GM18502 (cell line): ENCODE measurements at regions not wholly inside any gene's neighbourhood (a gene's known extent, or its start where the extent isn't known, plus 50 kb on each side); places are given as distances from the start of the nearest gene placed in this dataset.
"Not testable (repeated sequence)": the region's sequence is repeated elsewhere in the genome, so short reads cannot be mapped to it uniquely, and the experiment has no call there.

Experiments
- ATAC-seq: cut with Tn5 transposase; IDR thresholded peaks from one replicate; pipeline ENCODE4 v1.9.1; 2021; ENCODE audit warnings: mild to moderate bottlenecking; ENCODE audit not compliant: unreplicated experiment, poor library complexity

GRCh38 chr12:107144441-107144840 lies 51.1 kb upstream of the CRY1 start:
- ATAC-seq, result no peak

DNA sequence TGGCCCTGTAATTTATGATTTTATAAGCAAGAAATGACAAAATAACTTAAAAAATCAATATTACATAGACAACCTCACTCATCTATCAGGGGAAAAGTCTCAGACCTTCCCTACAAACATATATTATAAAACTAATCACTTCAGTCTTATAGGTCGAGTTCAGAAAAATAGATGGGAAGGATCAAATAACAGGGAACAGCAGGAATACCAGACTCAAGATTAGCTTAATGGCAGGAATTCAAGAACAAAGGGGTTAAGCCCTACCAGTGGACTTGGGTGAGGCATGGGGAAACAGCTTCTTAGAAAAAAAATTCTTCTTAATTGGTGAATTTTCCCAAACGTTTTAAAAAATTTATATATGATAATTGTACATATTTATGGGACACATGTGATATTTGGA lies 51.6 kb upstream of the CRY1 start:
- ATAC-seq, result no peak

GRCh38 chr12:107145397-107145796 lies 52.0 kb upstream of the CRY1 start:
- no peak for ATAC-seq

DNA sequence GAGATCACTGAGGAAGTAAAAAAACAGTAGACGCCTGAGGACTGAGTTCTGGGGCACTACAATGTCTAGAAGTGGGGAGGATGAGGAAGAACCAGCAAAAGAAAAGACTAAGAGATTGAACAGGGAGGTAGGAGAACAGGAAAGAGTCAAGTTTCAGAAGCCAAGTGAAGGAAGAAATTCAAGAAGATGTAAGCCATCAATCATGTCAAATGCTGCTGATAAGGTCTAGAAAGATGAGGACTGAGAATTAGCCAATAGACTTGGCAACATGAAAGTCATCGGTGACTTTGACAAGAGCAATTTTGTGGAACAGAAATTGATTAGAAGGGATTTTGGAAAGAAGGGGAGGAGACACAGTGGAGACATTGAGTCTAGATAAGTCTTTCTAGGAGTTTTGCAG lies 54.8 kb upstream of the CRY1 start:
- no peak for ATAC-seq

DNA sequence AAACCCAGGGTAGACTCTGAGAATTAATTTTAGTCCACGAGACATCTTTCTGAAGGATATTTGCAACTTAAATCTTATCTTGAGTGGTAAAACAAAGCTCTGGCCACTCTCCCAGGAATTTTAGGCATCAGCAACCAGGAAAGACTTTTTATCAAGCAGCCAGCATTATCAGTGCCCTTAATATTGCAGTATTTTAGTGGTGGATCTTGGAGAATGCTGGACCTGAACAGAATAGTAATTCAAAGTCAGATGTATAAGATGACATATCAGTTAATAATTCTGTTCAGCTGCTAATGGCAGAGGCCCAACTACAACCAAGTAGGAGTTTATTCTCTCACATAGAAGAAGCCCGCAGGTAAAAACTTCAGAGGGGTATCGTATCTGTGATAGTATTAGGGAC lies 59.0 kb upstream of the CRY1 start:
- no peak for ATAC-seq

- no peak for ATAC-seq
Measured at GRCh38 chr12:107159384-107159900, 66.1 kb upstream of the CRY1 start.

- ATAC-seq, result no peak
Measured at GRCh38 chr12:107163413-107163812, 70.1 kb upstream of the CRY1 start.

GRCh38 chr12:107164392-107164791 lies 71.0 kb upstream of the CRY1 start:
- no peak for ATAC-seq

DNA sequence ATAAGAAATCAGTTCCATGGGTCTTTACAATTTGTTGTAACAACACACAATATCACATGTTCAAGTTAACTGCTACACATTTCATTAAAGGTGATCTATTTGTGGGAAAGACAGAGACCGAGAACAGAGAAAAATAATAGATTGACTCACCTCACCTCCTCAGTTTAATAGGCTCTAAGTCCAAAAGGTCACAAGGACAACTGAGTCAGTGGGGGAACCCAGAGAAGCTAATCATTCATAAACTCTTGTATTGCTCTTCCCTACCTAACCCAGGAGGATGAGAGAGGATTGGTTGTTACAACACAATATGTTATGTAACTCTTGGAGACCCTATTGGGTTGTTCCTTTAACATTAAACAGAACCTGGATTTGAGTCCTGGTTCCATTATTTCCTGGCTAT lies 72.2 kb upstream of the CRY1 start:
- no peak for ATAC-seq

GRCh38 chr12:107167756-107168155 lies 74.4 kb upstream of the CRY1 start:
- no peak for ATAC-seq

DNA sequence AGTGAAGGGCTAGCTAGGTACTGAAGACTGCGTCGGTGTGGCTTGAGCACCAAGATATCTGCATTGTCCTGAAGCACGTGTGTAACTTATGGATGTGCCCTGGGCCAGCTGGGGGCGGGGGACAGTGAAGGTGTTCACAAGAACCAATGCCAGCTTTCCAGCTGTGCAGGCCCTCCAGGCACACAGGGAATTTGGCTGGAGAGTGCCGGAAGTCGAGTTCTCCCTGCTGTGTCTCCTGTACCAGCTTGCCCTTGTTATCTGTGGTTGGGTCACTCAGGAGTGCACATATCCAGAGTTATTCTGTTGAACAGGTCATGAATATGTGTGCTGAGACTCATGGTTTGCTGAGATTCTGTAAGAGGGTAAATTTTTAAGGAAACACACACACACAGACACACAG lies 75.9 kb upstream of the CRY1 start:
- no peak for ATAC-seq

- no peak for ATAC-seq
Measured at GRCh38 chr12:107178776-107179175, 85.4 kb upstream of the CRY1 start.

GRCh38 chr12:107179871-107180270 lies 86.5 kb upstream of the CRY1 start:
- ATAC-seq, result no peak

DNA sequence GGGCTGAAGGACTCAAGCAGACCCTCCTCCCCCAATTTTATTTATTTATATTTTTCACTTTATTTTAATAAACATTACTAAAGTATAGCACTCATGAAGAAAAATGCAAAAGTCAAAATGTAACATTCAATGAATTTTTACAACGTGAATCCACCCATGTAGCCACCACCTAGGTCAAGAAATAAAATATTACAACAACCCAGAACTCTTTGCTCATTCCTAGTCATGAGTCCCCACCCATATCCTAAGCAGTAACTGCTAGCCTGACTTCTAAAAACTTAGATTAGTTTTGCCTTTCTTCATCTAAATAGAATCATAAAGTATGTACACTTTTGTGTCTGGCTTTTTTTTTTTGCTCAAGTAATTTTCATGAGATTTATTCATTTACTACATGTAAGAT lies 86.9 kb upstream of the CRY1 start:
- no peak for ATAC-seq

DNA sequence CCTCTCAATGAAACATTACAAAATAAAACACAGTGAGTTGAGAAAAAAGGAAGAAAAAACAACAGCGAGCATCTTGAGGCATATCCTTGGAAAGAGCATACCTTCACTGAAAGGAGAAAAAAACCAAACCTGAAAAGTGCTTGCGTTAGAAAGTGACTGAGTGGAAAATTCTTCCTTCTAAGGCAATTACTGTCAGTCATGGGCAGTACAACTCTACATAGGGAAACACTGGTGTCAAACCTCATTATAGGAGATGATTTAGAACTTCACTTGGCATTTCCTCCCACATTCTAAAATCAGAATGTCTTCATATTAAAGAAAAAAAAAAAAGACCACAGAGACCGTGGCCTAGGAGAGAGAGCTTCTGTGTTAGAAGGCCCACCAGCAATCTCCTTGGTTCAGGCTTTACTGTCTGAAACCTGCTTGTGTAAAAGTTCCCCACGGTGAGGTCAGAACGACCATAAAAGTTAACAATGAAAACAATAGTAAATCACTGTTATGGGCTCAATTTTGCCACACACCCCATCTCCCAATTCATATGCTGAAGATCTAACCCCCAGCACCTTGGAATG lies 91.1 kb upstream of the CRY1 start:
- ATAC-seq, result no peak

DNA sequence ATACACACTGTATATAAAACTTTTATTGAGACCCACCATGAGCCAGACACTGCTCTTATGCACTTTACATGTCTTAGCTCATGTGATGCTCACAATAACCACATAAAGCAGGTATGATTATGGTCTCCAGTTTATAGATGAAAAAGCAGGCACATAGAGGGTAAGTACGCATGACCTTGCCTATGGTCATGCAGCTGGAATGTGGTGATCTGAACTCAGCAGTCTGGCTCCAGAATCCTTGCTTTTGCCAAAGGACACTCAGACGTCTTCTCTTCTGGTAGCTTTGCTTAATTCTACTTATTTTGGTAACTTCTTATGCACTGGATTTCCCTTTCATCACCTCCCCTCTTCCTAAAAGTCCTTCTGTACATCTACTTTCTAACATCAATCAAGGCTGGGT lies 103.3 kb upstream of the CRY1 start:
- ATAC-seq, result no peak

- no peak for ATAC-seq
Measured at GRCh38 chr12:107200394-107200793, 107.0 kb upstream of the CRY1 start.

DNA sequence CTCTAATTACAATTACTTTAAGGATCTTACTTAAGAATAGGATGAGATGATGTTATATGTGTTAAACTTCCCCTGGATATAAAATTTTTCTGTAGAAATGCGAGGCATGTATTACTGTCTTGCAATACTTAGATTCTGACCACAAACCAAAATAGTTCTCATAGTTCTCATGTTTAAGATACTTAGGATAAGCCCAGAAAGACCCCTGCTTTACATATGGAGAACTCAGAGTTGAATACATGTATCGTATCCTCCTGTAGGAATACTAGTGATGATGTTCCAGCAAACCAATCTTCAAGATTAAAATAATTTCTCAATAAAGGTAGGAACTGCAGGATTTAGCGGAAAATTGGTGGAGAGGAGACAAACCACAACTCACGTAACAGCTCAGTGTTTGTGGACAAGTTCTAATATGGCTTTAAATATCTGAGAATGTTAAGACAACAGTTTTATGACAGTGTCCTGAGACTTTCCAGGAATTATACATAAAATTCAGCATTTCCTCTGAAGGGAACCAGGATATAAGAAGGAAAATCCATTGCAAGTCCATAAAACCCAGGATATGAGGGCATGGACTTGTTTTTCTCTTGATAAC lies 114.7 kb upstream of the CRY1 start:
- no peak for ATAC-seq

- ATAC-seq, result not testable (repeated sequence)
Measured at GRCh38 chr12:107209700-107210099, 116.4 kb upstream of the CRY1 start.

DNA sequence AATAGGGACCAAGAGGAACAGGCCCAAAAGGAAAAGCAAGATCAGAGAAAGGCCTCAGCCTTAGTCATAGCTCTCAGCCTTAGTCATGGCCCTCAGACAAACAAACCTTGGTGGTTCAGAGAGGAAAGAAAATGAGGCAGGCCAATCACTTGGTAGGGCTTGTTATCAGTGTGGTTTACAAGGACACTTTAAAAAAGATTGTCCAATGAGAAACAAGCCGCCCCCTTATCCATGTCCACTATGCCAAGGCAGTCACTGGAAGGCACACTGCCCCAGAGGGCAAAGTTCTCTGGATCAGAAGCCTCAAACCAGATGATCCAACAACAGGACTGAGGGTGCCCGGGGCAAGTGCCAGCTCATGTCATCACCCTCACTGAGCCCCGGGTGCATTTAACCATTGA lies 121.0 kb upstream of the CRY1 start:
- ATAC-seq, result not testable (repeated sequence)

DNA sequence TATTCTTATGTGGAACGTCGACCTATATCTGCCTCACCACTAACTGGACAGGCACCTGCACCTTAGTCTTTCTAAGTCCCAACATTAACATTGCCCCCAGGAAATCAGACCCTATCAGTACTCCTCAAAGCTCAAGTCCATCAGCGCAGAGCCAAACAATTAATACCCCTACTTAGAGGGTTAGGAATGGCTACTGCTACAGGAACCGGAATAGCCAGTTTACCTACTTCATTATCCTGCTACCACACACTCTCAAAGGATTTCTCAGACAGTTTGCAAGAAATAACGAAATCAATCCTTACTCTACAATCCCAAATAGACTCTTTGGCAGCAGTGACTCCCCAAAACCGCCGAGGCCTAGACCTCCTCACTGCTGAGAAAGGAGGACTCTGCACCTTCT lies 123.1 kb upstream of the CRY1 start:
- ATAC-seq, result not testable (repeated sequence)

GRCh38 chr12:107219301-107219700 lies 126.0 kb upstream of the CRY1 start:
- ATAC-seq, result no peak
